AG04450 (cell line): ENCODE measurements at regions not wholly inside any gene's neighbourhood (a gene's known extent, or its start where the extent isn't known, plus 50 kb on each side); places are given as distances from the start of the nearest gene placed in this dataset.

Experiments
- CTCF ChIA-PET: fragments of 300-600, 350-600 bp; formaldehyde crosslinking; extraction: SDS; loops from one replicate; lab custom pipeline; 2022; ENCODE audit warnings: antibody characterized with exemption, inconsistent platforms; lab: Charles Lee
- POLR2A ChIA-PET: fragments of 350-600 bp; formaldehyde crosslinking; extraction: SDS; loops from one replicate; lab custom pipeline; 2021; ENCODE audit warnings: antibody characterized with exemption, inconsistent platforms; lab: Yijun Ruan, JAX
- DNase-seq: peaks from one replicate; pipeline ENCODE4 v3.0.0-alpha.2; 2011; ENCODE audit warnings: low read depth, low spot score
- H3K27ac ChIP-seq: one replicate; pipeline ENCODE4 v1.5.1; 2012; ENCODE audit warnings: low read depth, low read length, control low read depth
- H3K27me3 ChIP-seq: one replicate; pipeline ENCODE4 v1.6.0; 2012; ENCODE audit warnings: low read length; ENCODE audit not compliant: control insufficient read depth, insufficient read depth
- H3K4me3 ChIP-seq: 2 replicates; pipeline ENCODE4 v1.5.1; 2011; ENCODE audit warnings: mild to moderate bottlenecking, low read depth, low read length, control low read depth
- H3K9me3 ChIP-seq: 2 replicates; pipeline ENCODE4 v1.5.1; 2012; ENCODE audit warnings: low read length; ENCODE audit not compliant: control insufficient read depth, insufficient read depth
- CTCF ChIP-seq: IDR thresholded peaks from 2 replicates; pipeline ENCODE4 v1.5.1; 2011; ENCODE audit warnings: low read depth, low read length, control low read depth, inconsistent platforms

GRCh38 chr6:23034926-23035325, 465.6 kb downstream of the HDGFL1 start:
- CTCF ChIA-PET, result no interaction called here
- Histone ChIP-seq H3K9me3 (no peaks in the 10 kb centered on the region), H3K27me3 (no peaks in the 10 kb centered on the region), H3K4me3 (no peak overlapping the region), H3K27ac (no peak overlapping the region)
- no peak for DNase-seq
- no peak for TF ChIP-seq CTCF
- POLR2A ChIA-PET, result no interaction called here

GRCh38 chr6:23036406-23036983, 467.1 kb downstream of the HDGFL1 start:
- DNase-seq, result no peak
- H3K27ac ChIP-seq, result no peak overlapping the region
- H3K27me3 ChIP-seq, result no peaks in the 10 kb centered on the region
- H3K4me3 ChIP-seq, result no peak overlapping the region
- TF ChIP-seq CTCF, result no peak
- H3K9me3 ChIP-seq, result no peaks in the 10 kb centered on the region
- CTCF ChIA-PET, result interaction anchor here (0.6 to 1.1 kb wide), 2 partner anchors 13 to 1350 kb away, joined by 3 read pairs; no protein-coding TSS in a partner anchor
- POLR2A ChIA-PET, result no interaction called here

- no peak overlapping the region for H3K27ac ChIP-seq
- ChIA-PET CTCF (no interaction called here), POLR2A (no interaction called here)
- H3K27me3 ChIP-seq, result no peaks in the 10 kb centered on the region
- no peaks in the 10 kb centered on the region for H3K9me3 ChIP-seq
- no peak for DNase-seq
- TF ChIP-seq CTCF, result no peak
- H3K4me3 ChIP-seq, result no peak overlapping the region
These were observed 471.5 kb downstream of the HDGFL1 start for GRCh38 chr6:23040899-23041298.

GRCh38 chr6:23045280-23045679, 475.9 kb downstream of the HDGFL1 start:
- ChIA-PET CTCF (no interaction called here), POLR2A (no interaction called here)

GRCh38 chr6:23055523-23055922, 486.2 kb downstream of the HDGFL1 start:
- ChIA-PET POLR2A (no interaction called here), CTCF (no interaction called here)
- Histone ChIP-seq H3K27me3 (no peaks in the 10 kb centered on the region), H3K27ac (no peak overlapping the region), H3K9me3 (no peaks in the 10 kb centered on the region; the same call in 1 of the 2 replicates), H3K4me3 (no peak overlapping the region)
- DNase-seq, result no peak
- no peak for TF ChIP-seq CTCF

More at GRCh38 chr6:23045280-23045679, 475.9 kb downstream of the HDGFL1 start:
- H3K27me3 ChIP-seq, result no peaks in the 10 kb centered on the region
- peaks cover 4% of the 10 kb centered on the region for H3K9me3 ChIP-seq
- DNase-seq, result no peak
- no peak for TF ChIP-seq CTCF
- H3K27ac ChIP-seq, result no peak overlapping the region
- H3K4me3 ChIP-seq, result no peak overlapping the region
